ENCODE measurements at regions not wholly inside any gene's neighbourhood (a gene's known extent, or its start where the extent isn't known, plus 50 kb on each side); places are given as distances from the start of the nearest gene placed in this dataset.

DNA sequence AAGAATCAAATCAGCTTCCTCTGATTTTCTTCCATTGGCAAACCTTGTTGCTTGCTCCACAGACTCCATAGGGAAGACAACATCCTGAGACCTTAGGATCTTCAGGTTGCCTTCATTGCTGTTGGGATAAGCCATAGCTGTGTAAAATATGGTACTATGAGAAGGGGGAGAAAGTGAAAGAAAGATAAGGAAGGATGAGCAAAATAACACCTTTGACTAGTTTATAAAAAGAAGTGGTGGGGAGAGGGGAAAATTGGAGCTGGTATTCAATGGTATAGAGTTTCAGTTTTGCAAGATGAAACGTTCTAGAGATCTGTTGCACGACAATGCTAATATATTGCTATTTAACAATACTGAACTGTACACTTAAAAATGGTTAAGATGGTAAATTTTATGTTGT lies 180.4 kb upstream of the PHYHIPL start:
- Histone ChIP-seq H3K27ac (ENCODE audit: poor library complexity, severe bottlenecking) (no peak overlapping the region), H3K4me1 (ENCODE audit: insufficient read depth, poor library complexity, severe bottlenecking) (no peaks in the 10 kb centered on the region), H3K4me3 (ENCODE audit: severe bottlenecking) (no peak overlapping the region), H3K27me3 (ENCODE audit: insufficient read depth, poor library complexity, severe bottlenecking) (no peaks in the 10 kb centered on the region), H3K36me3 (ENCODE audit: low read depth) (no peaks in the 10 kb centered on the region), H3K9me3 (ENCODE audit: severe bottlenecking) (no peaks in the 10 kb centered on the region)
- no peak for DNase-seq (ENCODE audit: low spot score)
- ATAC-seq (ENCODE audit: low read depth): no peak
- no peak for TF ChIP-seq CTCF (IDR thresholded peaks at IDR 0.05; ENCODE audit: poor library complexity, severe bottlenecking)

GRCh38 chr10:58996866-58997265 lies 179.6 kb upstream of the PHYHIPL start:
- H3K36me3 ChIP-seq (ENCODE audit: low read depth): no peaks in the 10 kb centered on the region
- no peak for ATAC-seq (ENCODE audit: low read depth)
- H3K4me1 ChIP-seq (ENCODE audit: insufficient read depth, poor library complexity, severe bottlenecking): no peaks in the 10 kb centered on the region
- H3K27me3 ChIP-seq (ENCODE audit: insufficient read depth, poor library complexity, severe bottlenecking): no peaks in the 10 kb centered on the region
- no peak overlapping the region for H3K27ac ChIP-seq (ENCODE audit: poor library complexity, severe bottlenecking)
- TF ChIP-seq CTCF (IDR thresholded peaks at IDR 0.05; ENCODE audit: poor library complexity, severe bottlenecking): no peak
- no peak for DNase-seq (ENCODE audit: low spot score)
- H3K9me3 ChIP-seq (ENCODE audit: severe bottlenecking): no peaks in the 10 kb centered on the region
- H3K4me3 ChIP-seq (ENCODE audit: severe bottlenecking): no peak overlapping the region

GRCh38 chr10:58998924-58999713 lies 177.3 kb upstream of the PHYHIPL start:
- TF ChIP-seq CTCF (IDR thresholded peaks at IDR 0.05; ENCODE audit: poor library complexity, severe bottlenecking): no peak
- Histone ChIP-seq H3K36me3 (ENCODE audit: low read depth) (no peaks in the 10 kb centered on the region), H3K27me3 (ENCODE audit: insufficient read depth, poor library complexity, severe bottlenecking) (no peaks in the 10 kb centered on the region), H3K4me1 (ENCODE audit: insufficient read depth, poor library complexity, severe bottlenecking) (no peaks in the 10 kb centered on the region), H3K27ac (ENCODE audit: poor library complexity, severe bottlenecking) (no peak overlapping the region), H3K9me3 (ENCODE audit: severe bottlenecking) (no peaks in the 10 kb centered on the region), H3K4me3 (ENCODE audit: severe bottlenecking) (no peak overlapping the region)
- DNase-seq (ENCODE audit: low spot score) (no peak), ATAC-seq (ENCODE audit: low read depth) (no peak)

DNA sequence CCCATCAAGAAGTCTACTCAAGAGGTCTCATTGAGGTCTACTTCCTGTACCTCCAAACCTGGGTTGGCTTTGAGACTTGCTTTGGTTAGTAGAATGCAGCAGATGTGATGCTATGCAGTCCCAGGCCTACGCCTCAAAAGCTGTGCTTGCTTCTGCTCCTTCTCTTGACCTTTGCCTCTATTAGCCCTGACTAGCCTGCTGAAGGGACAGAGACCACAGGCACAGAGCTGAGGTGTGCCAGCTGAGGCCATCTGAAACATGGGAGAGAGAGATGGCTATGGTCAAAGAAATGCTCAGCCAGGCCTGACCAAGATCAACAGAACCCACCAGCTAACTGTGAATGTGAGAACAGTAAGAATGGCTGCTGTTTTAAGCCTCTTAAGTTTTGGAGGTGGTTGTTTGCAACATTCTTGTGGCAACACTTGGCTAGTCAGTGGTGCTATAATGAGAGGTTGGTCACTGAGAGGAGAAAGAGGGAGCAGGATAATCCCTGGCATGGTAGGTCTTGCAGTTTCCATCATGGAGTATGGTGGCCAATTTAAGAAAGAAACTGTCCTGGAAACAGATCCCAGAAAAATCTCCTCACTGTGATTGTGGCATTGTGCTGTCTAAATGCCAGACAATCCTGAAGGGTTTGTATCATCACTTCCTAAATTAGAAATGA lies 176.1 kb upstream of the PHYHIPL start:
- Histone ChIP-seq H3K4me3 (ENCODE audit: severe bottlenecking) (no peak overlapping the region), H3K9me3 (ENCODE audit: severe bottlenecking) (no peaks in the 10 kb centered on the region), H3K36me3 (ENCODE audit: low read depth) (no peaks in the 10 kb centered on the region), H3K4me1 (ENCODE audit: insufficient read depth, poor library complexity, severe bottlenecking) (no peaks in the 10 kb centered on the region), H3K27me3 (ENCODE audit: insufficient read depth, poor library complexity, severe bottlenecking) (no peaks in the 10 kb centered on the region), H3K27ac (ENCODE audit: poor library complexity, severe bottlenecking) (no peak overlapping the region)
- no peak for DNase-seq (ENCODE audit: low spot score)
- TF ChIP-seq CTCF (IDR thresholded peaks at IDR 0.05; ENCODE audit: poor library complexity, severe bottlenecking): no peak
- ATAC-seq (ENCODE audit: low read depth): no peak

GRCh38 chr10:59002011-59002410 lies 174.4 kb upstream of the PHYHIPL start:
- no peak overlapping the region for H3K4me3 ChIP-seq (ENCODE audit: severe bottlenecking)
- no peak for TF ChIP-seq CTCF (IDR thresholded peaks at IDR 0.05; ENCODE audit: poor library complexity, severe bottlenecking)
- no peaks in the 10 kb centered on the region for H3K36me3 ChIP-seq (ENCODE audit: low read depth)
- no peak for ATAC-seq (ENCODE audit: low read depth)
- H3K4me1 ChIP-seq (ENCODE audit: insufficient read depth, poor library complexity, severe bottlenecking): no peaks in the 10 kb centered on the region
- H3K27ac ChIP-seq (ENCODE audit: poor library complexity, severe bottlenecking): no peak overlapping the region
- H3K9me3 ChIP-seq (ENCODE audit: severe bottlenecking): no peaks in the 10 kb centered on the region
- H3K27me3 ChIP-seq (ENCODE audit: insufficient read depth, poor library complexity, severe bottlenecking): no peaks in the 10 kb centered on the region
- DNase-seq (ENCODE audit: low spot score): no peak
